Left lung (tissue), 4 donors: ENCODE measurements at regions not wholly inside any gene's neighbourhood (a gene's known extent, or its start where the extent isn't known, plus 50 kb on each side); places are given as distances from the start of the nearest gene placed in this dataset.

Experiments
- ATAC-seq: fragments of 200-7000 bp; cut with Tn5 transposase; one replicate; pipeline ENCODE4 v1.9.1; 2020; ENCODE audit warnings: moderate library complexity
- DNase-seq, 4 donors: peaks; one replicate each; pipeline ENCODE4 v3.0.0-alpha.2; 2013 to 2020
- H3K27ac ChIP-seq, 2 donors: fragments of 200-600 bp; sonication (generic) in 1 of 2; one replicate each; pipeline versions ENCODE4 v1.5.0 to v1.8.0; 2020 to 2021
- H3K27me3 ChIP-seq, 2 donors: fragments of 200-600 bp; sonication (generic) in 1 of 2; one replicate each; pipeline versions ENCODE4 v1.5.0 to v1.8.0; 2020 to 2021
- H3K36me3 ChIP-seq, 2 donors: fragments of 200-600 bp; sonication (generic) in 1 of 2; one replicate each; pipeline versions ENCODE4 v1.5.0 to v1.8.0; 2020 to 2021
- H3K4me1 ChIP-seq, 2 donors: fragments of 200-600 bp; one replicate each; pipeline ENCODE4 v1.8.0; 2021
- H3K4me3 ChIP-seq, 2 donors: fragments of 200-600 bp; sonication (generic) in 1 of 2; one replicate each; pipeline versions ENCODE4 v1.5.0 to v1.8.0; 2020 to 2021; ENCODE audit warnings: mild to moderate bottlenecking in 1 of 2
- H3K9me3 ChIP-seq, 2 donors: fragments of 200-600 bp; sonication (generic) in 1 of 2; one replicate each; pipeline versions ENCODE4 v1.5.0 to v1.8.0; 2020 to 2021
- CTCF ChIP-seq, 2 donors: fragments of 200-600 bp; sonication (generic) in 1 of 2; IDR thresholded peaks; one replicate each; pipeline versions ENCODE4 v1.5.0 to v1.8.0; 2021; ENCODE audit warnings: antibody characterized with exemption in 2 of 2
- intact Hi-C, 2 donors: fragments of 100-400 bp; cut with DNase I; formaldehyde crosslinking; loops; one replicate each; pipeline versions ENCODE4 v1.11.2 to v1.14.2; 2022
- donor health status: DM: no; HTN: yes; CAD: no.
- donor health status: DM: no; HTN: no; CAD: no.

- H3K4me3 ChIP-seq = no peak overlapping the region
- intact Hi-C loops = no loop called here
- no peak overlapping the region for H3K27ac ChIP-seq
- DNase-seq (peak in 2 of 4 donors; percentile 17 to 31), ATAC-seq (no peak)
- TF ChIP-seq CTCF (IDR thresholded peaks at IDR 0.05) = no peak
- peaks cover 12 to 16% of the 10 kb centered on the region in 2 donors for H3K4me1 ChIP-seq
- H3K36me3 ChIP-seq = no peaks in the 10 kb centered on the region
- peaks cover 0 to 22% of the 10 kb centered on the region in 2 donors for H3K27me3 ChIP-seq
- no peaks in the 10 kb centered on the region for H3K9me3 ChIP-seq
Observed at GRCh38 chr16:66271074-66272060, 95.1 kb upstream of the CDH5 start.

GRCh38 chr16:66270333-66270927, 96.1 kb upstream of the CDH5 start:
- H3K9me3 ChIP-seq = no peaks in the 10 kb centered on the region
- peak; percentile 98 for TF ChIP-seq CTCF (IDR thresholded peaks at IDR 0.05)
- DNase-seq (peak; percentile 69 to 96 (median 82)), ATAC-seq (peak; percentile 81)
- H3K27me3 ChIP-seq = peaks cover 0 to 25% of the 10 kb centered on the region in 2 donors
- peaks cover 12 to 16% of the 10 kb centered on the region in 2 donors for H3K4me1 ChIP-seq
- H3K4me3 ChIP-seq = peak overlapping the region in 1 of 2 donors; percentile 18
- H3K36me3 ChIP-seq = no peaks in the 10 kb centered on the region
- peak overlapping the region in 1 of 2 donors; percentile 46 for H3K27ac ChIP-seq
- intact Hi-C loops = no loop called here

GRCh38 chr16:66269617-66270332, 96.7 kb upstream of the CDH5 start:
- intact Hi-C loops = no loop called here
- Histone ChIP-seq H3K4me3 (peak overlapping the region in 1 of 2 donors; percentile 18), H3K27ac (peak overlapping the region in 1 of 2 donors; percentile 46), H3K9me3 (no peaks in the 10 kb centered on the region), H3K4me1 (peaks cover 12 to 13% of the 10 kb centered on the region in 2 donors), H3K27me3 (peaks cover 0 to 25% of the 10 kb centered on the region in 2 donors), H3K36me3 (no peaks in the 10 kb centered on the region)
- DNase-seq (peak in 1 of 4 donors; percentile 65), ATAC-seq (no peak)
- TF ChIP-seq CTCF (IDR thresholded peaks at IDR 0.05) = no peak

- Histone ChIP-seq H3K4me3 (no peak overlapping the region), H3K27me3 (peaks cover 0 to 25% of the 10 kb centered on the region in 2 donors), H3K9me3 (no peaks in the 10 kb centered on the region), H3K4me1 (peaks cover 9 to 15% of the 10 kb centered on the region in 2 donors), H3K27ac (peak overlapping the region; percentile 23 to 65), H3K36me3 (no peaks in the 10 kb centered on the region)
- intact Hi-C loops = no loop called here
- DNase-seq (no peak), ATAC-seq (no peak)
- no peak for TF ChIP-seq CTCF (IDR thresholded peaks at IDR 0.05)
Observed at GRCh38 chr16:66267292-66268014, 99.0 kb upstream of the CDH5 start.
